HCT116 (cell line): ENCODE measurements at regions not wholly inside any gene's neighbourhood (a gene's known extent, or its start where the extent isn't known, plus 50 kb on each side); places are given as distances from the start of the nearest gene placed in this dataset.

Experiments used
- CBX3 ChIP-seq: IDR thresholded peaks from 2 replicates; pipeline ENCODE4 v1.6.1; 2012; ENCODE audit warnings: low read depth
- CEBPB ChIP-seq: IDR thresholded peaks from 2 replicates; pipeline ENCODE4 v1.6.1; 2012; ENCODE audit warnings: low read depth
- EZH2 ChIP-seq: fragments of 200-600 bp; sonication (generic); IDR thresholded peaks from 2 replicates; pipeline ENCODE4 v1.6.1; 2017; ENCODE audit warnings: antibody characterized with exemption, mixed run types
- EZH2phosphoT487 ChIP-seq: fragments of 200-600 bp; IDR thresholded peaks from 2 replicates; pipeline ENCODE4 v1.6.1; 2018; ENCODE audit warnings: antibody characterized with exemption, borderline replicate concordance
- POLR2A ChIP-seq: IDR thresholded peaks from 2 replicates; pipeline ENCODE4 v1.7.0; 2011; ENCODE audit warnings: borderline replicate concordance; ENCODE audit not compliant: insufficient read depth, insufficient read length; ENCODE audit errors: extremely low read depth
- POLR2AphosphoS5 ChIP-seq: IDR thresholded peaks from 2 replicates; pipeline ENCODE4 v1.6.1; 2011; ENCODE audit warnings: mild to moderate bottlenecking, low read depth, low read length, moderate library complexity
- RAD21 ChIP-seq: IDR thresholded peaks from 2 replicates; pipeline ENCODE4 v1.6.1; 2012; ENCODE audit warnings: low read depth, mild to moderate bottlenecking
- SRF ChIP-seq: IDR thresholded peaks from 2 replicates; pipeline ENCODE4 v1.6.1; 2012; ENCODE audit warnings: low read depth
- YY1 ChIP-seq: IDR thresholded peaks from 2 replicates; pipeline ENCODE4 v1.6.1; 2011; ENCODE audit warnings: low read length, low read depth, moderate library complexity, mild to moderate bottlenecking; ENCODE audit not compliant: insufficient replicate concordance; ENCODE audit errors: extremely low read depth
- ZNF274 ChIP-seq: fragments of 200-500 bp; sonication (Bioruptor generic); IDR thresholded peaks from 2 replicates; pipeline ENCODE4 v1.6.1; 2014; ENCODE audit warnings: mild to moderate bottlenecking, low read depth, low read length, inconsistent platforms
- TF ChIP-seq, protein P1 (sequence below), 3 experiments: fragments of 200-600 bp in 1 of 3; sonication (generic) in 1 of 3; IDR thresholded peaks in 2 of 3; conservative IDR thresholded peaks in 1 of 3; 2 replicates each; pipeline ENCODE4 v1.5.1; 2012 to 2017; ENCODE audit warnings: low read depth in 2 of 3, low read length in 2 of 3, antibody characterized with exemption in 1 of 3, borderline replicate concordance in 1 of 3, control low read depth in 1 of 3, mild to moderate bottlenecking in 1 of 3, mixed read lengths in 1 of 3, mixed run types in 1 of 3, moderate library complexity in 1 of 3; ENCODE audit not compliant: insufficient read depth in 1 of 3
- TF ChIP-seq, protein P2 (sequence below): IDR thresholded peaks from 2 replicates; pipeline ENCODE4 v1.6.1; 2012; ENCODE audit warnings: low read depth
- TF ChIP-seq, protein P3 (sequence below): IDR thresholded peaks from 2 replicates; pipeline ENCODE4 v1.6.1; 2011; ENCODE audit warnings: mild to moderate bottlenecking, low read length, moderate library complexity; ENCODE audit not compliant: insufficient replicate concordance; ENCODE audit errors: extremely low read depth
- TF ChIP-seq, protein P4 (sequence below): IDR thresholded peaks from 2 replicates; pipeline ENCODE4 v1.6.1; 2012

DNA sequence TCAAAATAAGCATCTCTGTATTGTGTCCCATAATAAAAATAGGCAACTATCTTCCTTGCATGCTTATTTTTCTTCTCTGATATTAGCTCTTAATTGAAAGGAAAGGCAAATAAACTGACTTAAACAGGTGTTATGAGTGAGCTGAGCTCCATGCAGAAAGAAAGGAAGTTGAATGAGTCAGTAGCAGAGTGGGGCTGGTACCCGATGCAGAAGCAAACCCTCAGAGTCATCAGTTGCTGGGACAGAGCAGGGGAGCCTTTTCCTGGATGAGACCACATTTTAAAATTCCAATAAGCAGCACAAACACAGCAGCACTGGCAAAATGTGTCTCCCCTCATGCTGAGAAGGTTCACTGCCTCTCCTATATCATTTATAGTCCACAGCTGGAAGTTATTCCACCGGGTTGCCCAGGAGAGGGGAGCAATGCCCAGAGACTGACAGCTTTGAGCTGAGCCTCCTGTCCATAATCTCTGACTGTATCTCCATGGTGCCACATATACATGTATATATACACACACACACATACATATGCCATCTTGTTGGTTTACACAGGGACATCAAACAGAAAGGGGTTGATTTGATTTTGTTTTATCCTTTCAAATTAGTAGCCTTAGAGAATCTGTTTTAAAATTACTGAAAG, 274.3 kb upstream of the PPARGC1A start:
- TF ChIP-seq, protein P1, sequence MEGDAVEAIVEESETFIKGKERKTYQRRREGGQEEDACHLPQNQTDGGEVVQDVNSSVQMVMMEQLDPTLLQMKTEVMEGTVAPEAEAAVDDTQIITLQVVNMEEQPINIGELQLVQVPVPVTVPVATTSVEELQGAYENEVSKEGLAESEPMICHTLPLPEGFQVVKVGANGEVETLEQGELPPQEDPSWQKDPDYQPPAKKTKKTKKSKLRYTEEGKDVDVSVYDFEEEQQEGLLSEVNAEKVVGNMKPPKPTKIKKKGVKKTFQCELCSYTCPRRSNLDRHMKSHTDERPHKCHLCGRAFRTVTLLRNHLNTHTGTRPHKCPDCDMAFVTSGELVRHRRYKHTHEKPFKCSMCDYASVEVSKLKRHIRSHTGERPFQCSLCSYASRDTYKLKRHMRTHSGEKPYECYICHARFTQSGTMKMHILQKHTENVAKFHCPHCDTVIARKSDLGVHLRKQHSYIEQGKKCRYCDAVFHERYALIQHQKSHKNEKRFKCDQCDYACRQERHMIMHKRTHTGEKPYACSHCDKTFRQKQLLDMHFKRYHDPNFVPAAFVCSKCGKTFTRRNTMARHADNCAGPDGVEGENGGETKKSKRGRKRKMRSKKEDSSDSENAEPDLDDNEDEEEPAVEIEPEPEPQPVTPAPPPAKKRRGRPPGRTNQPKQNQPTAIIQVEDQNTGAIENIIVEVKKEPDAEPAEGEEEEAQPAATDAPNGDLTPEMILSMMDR (IDR thresholded peaks at IDR 0.05 in 2 of 3, conservative IDR thresholded peaks at IDR 0.05 in 1 of 3; ENCODE audit: borderline replicate concordance in 1 of 3, insufficient read depth in 1 of 3, low read depth in 2 of 3, low read length in 2 of 3): no peak
- TF ChIP-seq POLR2A: no peak
- TF ChIP-seq EZH2: no peak
- TF ChIP-seq RAD21: no peak
- TF ChIP-seq, protein P2, sequence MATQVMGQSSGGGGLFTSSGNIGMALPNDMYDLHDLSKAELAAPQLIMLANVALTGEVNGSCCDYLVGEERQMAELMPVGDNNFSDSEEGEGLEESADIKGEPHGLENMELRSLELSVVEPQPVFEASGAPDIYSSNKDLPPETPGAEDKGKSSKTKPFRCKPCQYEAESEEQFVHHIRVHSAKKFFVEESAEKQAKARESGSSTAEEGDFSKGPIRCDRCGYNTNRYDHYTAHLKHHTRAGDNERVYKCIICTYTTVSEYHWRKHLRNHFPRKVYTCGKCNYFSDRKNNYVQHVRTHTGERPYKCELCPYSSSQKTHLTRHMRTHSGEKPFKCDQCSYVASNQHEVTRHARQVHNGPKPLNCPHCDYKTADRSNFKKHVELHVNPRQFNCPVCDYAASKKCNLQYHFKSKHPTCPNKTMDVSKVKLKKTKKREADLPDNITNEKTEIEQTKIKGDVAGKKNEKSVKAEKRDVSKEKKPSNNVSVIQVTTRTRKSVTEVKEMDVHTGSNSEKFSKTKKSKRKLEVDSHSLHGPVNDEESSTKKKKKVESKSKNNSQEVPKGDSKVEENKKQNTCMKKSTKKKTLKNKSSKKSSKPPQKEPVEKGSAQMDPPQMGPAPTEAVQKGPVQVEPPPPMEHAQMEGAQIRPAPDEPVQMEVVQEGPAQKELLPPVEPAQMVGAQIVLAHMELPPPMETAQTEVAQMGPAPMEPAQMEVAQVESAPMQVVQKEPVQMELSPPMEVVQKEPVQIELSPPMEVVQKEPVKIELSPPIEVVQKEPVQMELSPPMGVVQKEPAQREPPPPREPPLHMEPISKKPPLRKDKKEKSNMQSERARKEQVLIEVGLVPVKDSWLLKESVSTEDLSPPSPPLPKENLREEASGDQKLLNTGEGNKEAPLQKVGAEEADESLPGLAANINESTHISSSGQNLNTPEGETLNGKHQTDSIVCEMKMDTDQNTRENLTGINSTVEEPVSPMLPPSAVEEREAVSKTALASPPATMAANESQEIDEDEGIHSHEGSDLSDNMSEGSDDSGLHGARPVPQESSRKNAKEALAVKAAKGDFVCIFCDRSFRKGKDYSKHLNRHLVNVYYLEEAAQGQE: no peak
- no peak for TF ChIP-seq CEBPB
- TF ChIP-seq, protein P3, sequence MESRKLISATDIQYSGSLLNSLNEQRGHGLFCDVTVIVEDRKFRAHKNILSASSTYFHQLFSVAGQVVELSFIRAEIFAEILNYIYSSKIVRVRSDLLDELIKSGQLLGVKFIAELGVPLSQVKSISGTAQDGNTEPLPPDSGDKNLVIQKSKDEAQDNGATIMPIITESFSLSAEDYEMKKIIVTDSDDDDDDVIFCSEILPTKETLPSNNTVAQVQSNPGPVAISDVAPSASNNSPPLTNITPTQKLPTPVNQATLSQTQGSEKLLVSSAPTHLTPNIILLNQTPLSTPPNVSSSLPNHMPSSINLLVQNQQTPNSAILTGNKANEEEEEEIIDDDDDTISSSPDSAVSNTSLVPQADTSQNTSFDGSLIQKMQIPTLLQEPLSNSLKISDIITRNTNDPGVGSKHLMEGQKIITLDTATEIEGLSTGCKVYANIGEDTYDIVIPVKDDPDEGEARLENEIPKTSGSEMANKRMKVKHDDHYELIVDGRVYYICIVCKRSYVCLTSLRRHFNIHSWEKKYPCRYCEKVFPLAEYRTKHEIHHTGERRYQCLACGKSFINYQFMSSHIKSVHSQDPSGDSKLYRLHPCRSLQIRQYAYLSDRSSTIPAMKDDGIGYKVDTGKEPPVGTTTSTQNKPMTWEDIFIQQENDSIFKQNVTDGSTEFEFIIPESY: no peak
- TF ChIP-seq CBX3: no peak
- TF ChIP-seq POLR2AphosphoS5: no peak
- no peak for TF ChIP-seq EZH2phosphoT487
- TF ChIP-seq, protein P4, sequence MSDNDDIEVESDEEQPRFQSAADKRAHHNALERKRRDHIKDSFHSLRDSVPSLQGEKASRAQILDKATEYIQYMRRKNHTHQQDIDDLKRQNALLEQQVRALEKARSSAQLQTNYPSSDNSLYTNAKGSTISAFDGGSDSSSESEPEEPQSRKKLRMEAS: no peak
- TF ChIP-seq ZNF274: no peak
- no peak for TF ChIP-seq YY1
- no peak for TF ChIP-seq SRF
